SKM-1 (cell line): ENCODE measurements at regions not wholly inside any gene's neighbourhood (a gene's known extent, or its start where the extent isn't known, plus 50 kb on each side); places are given as distances from the start of the nearest gene placed in this dataset.
A peak's percentile ranks its signal among the peaks of the same experiment; 100 is the strongest.

Source experiments
- DNase-seq: peaks from one replicate; lab custom pipeline; 2025; ENCODE audit not compliant: unreplicated experiment; lab: John Stamatoyannopoulos, UW

DNA sequence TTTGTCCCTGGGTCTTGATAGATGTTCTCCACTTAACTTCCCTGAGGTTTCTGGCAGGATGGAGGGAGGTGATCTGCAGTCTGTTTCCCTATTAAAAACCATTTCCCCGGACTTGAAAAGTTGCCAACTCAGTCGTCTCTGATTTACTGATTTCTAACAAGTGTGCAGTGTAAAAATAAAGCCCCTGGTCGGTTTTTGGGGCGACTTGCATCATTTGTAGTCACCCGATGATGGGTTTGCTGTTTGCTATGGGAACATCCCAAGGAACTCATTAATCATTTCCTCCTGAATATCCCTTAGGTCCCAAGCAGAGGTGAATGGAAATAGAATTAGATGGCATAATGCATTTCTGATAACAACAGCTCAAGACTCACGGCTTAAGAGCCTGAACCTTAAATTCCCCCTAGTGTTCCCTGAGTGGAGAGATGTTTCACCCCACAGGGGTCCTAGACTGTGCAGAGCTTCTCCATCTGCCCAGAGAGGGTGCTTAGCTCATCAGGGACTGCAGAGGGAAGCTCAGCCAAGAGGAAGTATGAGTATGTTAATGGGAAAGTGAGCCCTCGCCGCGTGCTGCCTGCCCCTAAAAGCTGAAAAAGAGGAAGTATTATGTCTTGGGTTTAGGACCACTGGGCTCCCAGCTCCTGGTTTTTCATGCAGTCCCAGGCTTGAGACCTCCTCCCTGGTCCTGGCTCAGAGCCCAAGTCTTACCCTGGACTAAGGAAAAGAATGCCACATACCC, 115.1 kb upstream of the DAP start:
- DNase-seq: peak; percentile 12

DNA sequence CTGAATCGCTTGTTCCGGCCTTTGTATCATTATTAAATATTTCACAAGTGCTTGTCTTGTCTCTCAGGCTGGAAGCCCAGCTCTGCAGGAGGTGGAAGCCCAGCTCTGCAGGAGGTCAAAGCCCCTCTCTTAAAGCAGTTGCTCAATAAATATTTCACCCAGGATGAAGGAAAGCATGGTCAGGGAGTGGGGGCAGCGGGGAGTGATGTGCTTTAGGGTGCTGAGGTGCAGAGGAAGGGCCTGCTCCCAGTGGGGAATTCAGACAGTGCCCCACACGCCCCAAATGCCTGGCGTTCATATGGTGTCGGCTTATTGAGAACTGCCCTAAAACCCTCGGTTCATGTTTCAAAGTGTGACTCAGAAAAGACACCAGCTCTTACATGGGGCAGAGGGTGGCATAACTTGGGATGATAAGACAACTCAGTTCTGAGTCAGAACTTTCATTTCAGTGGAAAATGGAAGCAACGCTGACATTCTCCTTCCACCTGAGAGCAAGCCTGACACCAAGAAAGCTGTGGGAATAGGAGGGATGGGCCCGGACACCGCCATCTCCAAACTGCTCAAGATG, 114.3 kb upstream of the DAP start:
- no peak for DNase-seq

DNA sequence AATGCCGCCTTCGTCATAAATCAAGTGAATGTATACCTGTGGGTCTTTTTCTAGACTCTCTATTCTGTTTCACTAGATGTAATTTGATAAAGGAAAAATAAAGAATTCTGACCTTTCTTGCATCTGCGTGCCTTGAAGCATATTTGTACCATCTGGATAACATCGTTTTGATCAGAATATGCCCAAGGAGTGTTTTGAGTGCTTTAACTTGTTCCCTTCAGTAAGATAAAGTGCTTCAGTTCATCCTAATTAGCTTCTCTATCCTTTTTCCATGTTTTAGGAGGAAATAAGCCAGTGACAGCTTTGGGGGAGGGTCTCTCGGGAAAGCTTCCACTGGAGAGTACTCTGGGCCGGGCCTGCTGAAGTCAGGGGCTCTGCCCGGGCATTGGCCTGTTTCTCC, 113.5 kb upstream of the DAP start:
- DNase-seq: no peak

DNA sequence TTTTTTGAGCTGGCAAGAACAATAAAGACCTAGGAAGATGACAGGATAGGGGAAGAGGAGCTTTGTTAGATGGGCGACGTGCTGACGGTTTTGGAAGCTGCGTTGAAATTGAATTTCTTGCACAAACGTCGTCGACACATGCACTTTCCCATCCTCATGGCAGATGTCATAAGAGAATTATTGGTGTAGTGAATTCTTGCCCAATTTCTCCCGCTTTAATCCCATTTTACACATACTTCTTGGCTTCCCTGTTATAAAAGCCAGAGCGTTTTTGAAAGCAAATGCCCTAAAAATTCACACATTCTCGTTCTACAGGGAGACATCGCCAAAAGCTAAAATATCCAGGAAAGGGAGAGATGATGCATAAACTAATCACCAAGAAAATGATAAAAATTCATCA, 109.8 kb upstream of the DAP start:
- DNase-seq: no peak

DNA sequence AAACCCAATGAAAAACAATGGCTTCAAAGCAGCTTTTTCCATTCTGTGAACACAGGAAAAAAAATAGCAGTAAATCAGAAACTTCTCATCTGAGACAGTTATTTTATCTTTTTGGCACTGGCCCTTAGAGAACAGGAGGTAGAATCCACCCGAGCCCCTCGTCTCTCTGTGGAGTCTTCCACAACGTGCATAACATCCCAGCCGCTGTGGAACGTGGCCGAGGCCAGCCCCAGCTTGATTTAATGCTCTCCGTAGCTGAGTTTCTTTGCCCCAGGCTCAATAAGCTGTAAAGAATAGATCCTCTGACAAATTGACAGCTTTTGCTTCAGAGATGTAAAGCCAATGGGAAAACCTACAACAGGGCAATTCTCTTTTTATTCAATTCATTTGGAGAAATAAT, 107.9 kb upstream of the DAP start:
- DNase-seq: no peak

DNA sequence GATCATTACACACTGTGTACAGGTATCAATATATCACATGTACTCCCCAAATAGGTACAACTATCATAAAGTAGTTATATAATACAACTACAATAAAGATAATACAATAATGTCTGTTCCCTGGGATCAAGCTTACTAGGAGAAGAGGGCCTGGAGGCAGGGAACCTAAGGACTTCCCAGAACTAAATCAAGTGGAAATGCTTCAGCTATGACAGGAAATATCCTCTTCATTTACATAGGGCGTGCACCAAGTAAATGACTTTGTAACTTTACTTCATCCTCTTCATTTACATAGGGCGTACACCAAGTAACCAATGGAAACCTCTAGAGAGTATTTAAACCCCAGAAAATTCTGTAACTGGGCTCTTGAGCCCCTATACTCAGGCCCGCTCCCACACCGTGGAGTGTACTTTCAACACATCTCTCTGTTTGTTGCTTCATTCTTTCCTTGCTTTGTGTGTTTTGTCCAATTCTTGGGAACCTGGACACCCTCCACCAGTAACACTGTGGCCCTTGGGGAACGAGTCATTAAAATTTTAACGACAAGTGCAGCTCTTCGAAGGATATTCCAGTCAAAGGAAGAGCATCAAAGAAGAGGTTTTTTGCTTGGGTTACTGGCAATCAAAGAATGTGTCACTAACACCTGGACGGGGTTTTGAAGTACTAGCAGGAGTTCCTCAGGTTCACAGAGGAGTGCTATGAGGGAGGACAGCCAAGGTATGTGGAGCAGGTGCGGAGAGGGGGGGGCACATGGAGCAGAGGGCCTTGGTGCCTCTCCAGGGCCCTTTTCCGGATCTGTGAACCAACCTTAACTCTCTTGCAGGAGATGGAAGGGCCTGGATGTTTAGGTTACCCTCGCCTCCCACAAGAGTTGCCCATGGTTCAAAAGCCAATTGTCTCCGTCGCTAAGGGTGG, 106.6 kb upstream of the DAP start:
- DNase-seq: no peak

DNA sequence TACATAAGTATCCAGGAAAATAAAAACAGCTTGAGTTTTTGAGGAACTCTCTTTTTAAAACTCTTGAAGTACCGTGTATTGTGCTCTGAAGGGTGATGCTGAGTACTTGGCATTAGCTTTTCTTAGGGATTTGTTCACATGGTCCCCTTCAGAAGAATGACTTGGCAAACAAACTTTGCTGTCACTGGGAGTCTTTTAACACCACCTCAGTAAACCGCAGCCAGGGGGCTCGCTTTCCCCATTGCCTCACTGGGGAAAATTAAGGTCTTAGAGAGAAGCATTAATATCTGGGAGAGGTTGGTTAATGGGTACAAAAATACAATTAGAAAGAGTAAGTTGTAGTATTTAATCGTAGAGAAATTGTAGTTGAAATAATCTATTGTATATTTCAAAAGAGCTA, 105.9 kb upstream of the DAP start:
- DNase-seq: no peak

DNA sequence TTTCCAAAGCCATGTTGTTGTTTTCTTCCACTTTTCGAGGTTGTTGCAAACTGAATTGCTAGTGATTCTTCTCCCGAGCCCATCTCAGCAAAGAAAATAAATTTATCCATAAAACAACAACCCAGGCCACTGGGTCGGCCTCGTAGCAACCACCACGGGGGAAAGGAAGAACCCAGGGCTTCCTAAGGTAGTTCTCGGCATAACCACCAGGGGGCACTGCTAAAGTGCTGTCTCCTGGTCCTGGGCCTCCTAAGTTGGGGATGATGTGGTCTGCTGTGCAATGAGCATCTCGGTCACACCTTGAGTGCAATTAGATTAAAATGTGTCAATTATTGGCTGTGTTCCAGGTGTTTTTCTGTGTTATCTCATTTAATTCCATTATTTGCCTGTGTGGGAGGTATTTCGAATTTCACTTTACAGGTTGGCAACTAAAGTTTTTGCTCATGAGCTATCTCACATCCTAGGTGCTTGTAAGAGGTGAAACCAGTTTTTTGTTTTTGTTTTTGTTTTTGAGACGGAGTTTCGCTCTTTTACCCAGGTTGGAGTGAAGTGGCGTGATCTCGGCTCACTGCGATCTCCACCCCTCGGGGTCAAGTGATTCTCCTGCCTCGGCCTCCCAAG, 102.8 kb upstream of the DAP start:
- peak; percentile 14 for DNase-seq

DNA sequence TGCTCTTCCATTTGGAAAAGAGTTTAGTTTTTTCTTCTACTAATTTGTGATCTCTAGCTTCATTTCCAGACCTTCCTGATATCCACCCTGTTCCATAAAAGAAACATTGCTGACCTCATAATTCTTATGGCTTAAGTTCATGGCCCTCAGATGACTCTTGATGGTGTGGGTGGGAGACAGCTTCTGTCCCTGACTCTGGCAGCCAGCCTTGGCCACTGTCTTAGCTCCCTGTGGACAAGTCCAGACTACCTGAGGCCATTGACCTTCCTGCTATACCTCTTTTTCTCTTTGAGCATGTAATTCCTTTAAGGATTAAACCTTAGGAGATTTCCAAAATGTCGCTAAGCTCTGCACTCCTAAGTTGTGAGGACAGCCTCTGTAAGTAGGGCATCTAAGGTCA, 101.1 kb upstream of the DAP start:
- DNase-seq: no peak

DNA sequence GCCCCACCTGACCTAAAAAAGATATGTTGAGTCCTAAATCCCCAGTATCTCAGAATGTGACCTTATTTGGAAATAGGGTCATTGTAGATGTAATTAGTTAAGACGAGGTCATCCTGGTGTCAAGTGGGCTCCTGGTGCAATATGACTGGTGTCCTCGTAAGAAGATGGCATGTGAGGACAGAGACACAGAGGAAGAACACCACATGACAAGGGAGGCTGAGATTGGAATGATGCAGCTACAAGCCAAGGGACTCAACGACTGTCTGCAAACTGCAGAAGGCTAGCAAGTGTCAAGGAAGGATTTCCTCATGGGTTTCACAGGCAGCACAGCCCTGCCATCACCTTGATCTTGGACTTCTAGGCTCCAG, 100.4 kb upstream of the DAP start:
- DNase-seq: no peak

DNA sequence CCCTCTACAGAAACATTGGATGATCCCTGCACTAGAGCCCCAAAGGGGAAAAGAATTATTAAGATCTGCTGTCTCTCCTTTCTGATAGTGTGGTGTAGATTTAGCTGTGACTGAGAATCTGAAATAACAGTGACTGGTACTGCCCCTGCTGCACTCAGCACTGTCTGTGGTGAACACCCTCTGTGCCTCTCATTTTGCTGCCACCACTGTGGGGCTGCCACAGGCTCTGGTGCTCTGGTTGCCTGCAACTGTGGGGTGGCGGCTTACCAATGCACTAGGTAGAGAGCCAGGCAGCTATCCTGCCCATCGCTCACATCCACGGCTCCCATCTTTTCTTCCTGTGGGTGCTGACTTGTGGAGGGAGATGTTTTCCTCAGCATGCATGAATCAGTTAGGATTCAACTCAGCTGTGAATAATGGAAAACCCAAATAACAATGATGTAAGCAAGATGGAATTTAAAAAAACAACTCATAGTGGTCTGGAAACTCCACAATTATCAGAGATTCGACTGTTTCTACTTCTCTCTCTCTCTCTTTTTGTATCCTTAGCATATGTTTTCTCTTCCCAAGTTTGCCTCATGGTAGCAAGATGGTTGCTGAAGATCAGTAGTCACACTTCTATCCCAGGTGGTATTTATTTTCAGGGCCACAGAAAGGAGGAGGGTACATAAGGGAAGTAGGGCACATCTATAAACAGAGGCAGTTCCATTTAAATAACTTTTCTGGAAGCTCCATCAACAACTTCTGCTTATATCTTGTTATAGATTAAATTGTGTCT, 99.8 kb upstream of the DAP start:
- no peak for DNase-seq

DNA sequence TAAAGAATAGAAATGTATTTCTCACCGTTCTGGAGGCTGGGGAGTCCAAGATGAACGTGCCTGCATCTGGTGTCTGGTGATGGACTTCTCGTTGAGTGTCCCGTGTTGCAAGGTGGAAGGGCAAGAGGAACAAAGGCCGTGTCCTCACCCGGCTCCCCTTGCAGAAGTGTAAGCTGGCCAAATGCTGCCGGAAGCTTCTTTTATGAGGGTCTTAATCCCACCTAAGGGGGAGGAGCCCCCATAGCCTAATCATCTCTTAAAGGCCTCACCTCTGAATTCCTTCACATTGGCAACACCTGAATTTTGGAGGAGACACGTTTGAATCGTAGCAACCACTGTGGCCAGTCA, 99.1 kb upstream of the DAP start:
- DNase-seq: no peak

DNA sequence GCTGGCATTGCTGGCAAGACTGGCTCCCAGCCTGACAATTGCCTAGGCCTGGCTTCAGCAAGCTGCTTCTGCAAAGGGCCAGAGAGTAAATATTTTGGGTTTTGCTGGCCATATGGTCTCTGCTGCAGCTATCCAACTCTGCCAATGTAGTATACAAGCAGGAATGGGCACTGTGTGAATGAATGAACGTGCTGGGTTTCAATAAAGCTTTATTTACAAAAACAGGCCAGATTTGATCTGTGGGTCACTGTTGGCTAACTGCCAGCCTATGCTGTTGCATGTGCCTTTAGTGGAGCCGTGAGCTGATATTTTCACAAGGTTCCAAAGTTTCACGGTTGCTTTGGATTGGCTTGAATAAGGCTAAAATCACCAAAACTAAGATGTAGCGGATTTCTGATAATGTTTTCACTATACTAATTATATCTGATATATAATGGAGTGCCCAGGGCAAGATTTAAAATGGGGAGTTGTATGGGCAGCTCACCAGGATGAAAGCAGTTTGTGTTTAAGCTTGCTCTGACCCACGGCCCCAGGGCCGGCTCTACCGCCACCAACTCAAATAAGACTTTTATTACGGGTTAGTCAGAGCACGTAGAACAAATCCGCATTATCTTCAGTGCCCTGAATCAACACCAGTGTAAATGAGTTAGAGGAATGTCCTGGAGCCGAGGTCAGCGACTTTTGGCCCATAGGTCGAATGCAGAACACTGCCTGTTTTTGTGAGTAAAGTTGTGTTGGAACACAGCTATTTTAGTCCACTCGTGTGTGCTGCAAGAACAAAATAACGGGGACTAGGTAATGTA, 98.6 kb upstream of the DAP start:
- DNase-seq: no peak

DNA sequence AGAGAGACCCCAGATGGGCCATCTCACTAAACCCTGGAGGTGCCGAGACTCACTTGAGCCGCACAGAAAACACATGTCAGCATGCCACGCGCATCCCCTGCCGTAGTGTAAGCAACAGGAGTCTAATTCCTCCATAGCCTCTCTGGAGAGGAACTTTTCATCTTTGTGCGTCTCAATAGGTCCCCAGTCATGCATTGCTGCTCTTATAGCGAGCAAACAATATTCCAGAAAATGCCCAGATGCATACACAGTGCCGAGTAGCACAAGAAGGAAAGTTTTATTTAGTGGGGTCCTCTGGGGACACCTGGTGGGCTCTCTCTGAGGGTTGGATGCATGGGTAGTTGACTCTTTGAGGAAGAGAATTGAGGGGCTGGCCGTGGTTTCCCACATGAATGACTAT, 97.9 kb upstream of the DAP start:
- no peak for DNase-seq

DNA sequence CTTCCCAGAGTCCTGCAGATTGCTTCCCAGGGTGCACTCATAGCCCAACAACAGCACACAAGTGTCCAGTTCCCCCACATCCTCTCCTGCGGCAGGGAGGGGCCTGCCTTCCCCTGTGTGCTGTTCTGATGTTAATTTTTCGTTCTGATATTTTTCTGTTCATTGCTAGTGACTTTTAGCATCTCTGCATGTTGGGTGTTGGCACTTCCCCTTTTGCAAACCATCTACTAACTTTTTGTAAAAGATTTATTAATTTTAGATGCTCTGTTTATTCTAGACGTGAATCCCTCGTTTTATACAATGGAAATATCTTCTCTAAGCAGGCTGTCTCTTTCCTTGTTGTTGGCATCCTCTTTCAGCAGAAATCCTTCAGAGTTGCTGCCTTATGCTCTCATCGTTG, 97.3 kb upstream of the DAP start:
- no peak for DNase-seq

DNA sequence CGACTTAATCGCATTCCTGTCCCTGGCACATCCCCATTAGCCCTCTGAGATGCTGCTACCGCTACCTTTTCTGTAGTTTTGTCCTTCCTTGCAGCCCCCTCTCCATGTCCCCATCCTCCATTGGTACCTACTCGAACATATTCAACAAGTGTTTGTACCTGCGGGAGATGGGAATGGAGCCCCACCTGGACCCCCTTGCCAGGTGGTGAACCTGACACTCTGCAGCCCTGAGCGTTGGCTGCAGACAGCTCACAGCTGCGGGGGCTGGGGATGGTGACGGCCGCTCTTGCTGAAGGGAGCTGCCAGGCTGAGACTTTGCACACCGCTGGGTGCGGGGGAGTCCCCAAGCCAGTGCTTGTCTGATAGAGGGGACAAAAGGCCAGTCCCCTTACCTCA, 96.3 kb upstream of the DAP start:
- DNase-seq: no peak

DNA sequence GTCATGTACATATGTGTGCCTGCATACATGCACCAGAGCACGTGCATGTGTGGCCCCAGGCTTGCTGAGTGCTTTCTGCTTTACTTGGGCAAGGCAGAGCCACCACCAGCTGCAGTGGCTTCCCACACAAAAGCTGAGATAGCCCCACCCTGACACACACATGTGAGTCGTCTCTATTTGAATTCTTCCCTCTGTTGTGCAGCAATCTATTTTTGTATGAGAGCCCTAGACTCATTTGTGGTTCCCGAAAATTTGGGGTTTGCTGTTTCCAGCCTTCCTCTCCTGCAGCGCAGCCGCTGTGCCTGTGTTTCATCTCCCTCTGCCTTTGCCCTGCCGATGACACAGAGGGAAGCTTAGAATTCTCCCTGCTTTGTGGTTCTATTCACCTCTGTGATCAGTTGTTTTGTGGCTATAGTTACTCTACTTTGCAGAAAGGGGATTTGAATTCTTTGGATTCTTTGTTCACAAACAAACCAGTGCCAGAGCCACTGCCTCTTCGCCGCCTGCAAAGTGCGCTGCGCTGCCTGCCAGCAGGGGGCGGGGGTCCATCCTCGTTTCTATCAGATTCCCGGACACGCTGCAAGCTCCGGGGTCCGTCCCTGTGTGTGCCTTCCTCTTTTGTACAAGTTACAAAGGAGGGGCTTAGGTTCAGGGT, 95.8 kb upstream of the DAP start:
- DNase-seq: no peak

DNA sequence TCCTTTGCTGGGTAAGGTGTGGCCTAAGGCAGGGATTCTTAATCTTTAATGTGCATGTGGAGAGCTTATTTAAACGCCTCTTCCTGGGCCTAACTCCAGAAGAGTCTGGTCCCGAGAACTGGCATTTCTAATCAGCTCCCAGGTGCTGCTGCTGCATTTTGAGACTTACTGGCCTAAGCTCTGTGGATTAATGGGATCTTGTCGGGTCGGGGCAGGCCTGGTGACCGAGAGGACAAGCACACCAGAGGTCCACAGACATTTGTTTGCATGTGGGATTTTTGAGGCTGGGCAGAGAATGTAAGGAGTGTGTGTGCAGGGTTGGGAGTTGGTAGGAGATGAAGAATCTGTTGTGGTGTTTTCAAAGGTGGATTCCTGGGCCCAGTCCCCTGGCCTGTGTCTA, 95.0 kb upstream of the DAP start:
- no peak for DNase-seq

DNA sequence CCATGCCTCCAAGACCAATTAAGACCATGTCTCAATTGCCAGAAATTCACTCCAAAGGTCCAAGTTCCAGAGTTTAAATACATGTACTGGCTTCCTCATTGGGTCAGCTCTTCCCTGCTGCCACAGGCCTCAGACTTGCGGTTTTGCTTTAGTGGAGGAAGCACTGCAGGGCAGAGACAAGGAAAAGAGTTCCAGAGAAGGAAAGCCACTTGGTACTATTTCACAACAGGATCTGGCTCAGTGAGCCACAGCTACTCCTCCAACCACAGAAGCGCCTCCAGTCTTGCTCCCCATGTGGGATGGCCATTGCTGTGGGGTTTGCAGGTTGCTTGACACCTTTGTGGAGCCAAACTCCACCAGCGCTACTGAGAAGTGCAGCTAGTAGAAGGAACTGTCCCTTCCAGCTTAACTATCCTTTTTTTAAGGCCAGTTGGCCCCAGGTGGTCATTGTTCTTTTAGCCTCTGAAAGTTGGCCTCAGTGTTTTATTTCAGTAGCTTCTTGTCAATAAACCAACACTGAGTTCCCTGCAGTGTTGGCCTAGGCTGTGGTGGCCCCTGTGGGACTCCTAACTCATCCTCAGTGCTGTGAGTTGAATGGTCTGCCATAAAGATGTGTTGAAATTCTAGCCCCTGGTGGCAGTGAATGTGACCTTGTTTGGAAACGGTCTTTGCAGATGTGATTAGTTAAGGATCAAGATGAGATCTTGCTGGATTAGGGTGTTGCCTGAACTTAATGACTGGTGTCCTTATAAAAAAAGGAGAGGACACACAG, 93.7 kb upstream of the DAP start:
- DNase-seq: peak; percentile 81
